GM23248 (cell line): ENCODE measurements at regions not wholly inside any gene's neighbourhood (a gene's known extent, or its start where the extent isn't known, plus 50 kb on each side); places are given as distances from the start of the nearest gene placed in this dataset.

Source experiments
- EZH2 ChIP-seq: fragments of 200-600 bp; sonication (generic); IDR thresholded peaks from 2 replicates; pipeline ENCODE4 v1.6.1; 2018; ENCODE audit warnings: antibody characterized with exemption, mild to moderate bottlenecking; ENCODE audit not compliant: insufficient read depth, poor library complexity, severe bottlenecking
- EZH2phosphoT487 ChIP-seq: fragments of 200-600 bp; sonication (generic); IDR thresholded peaks from 2 replicates; pipeline ENCODE4 v1.6.1; 2018; ENCODE audit warnings: antibody characterized with exemption, moderate library complexity, mild to moderate bottlenecking, low read depth; ENCODE audit not compliant: insufficient read depth

- TF ChIP-seq EZH2phosphoT487 (no peak), EZH2 (no peak)
Observed at GRCh38 chr2:116511426-116511825, 1303.1 kb upstream of the DDX18 start.
